Epithelial cell of prostate (primary cell): ENCODE measurements at regions not wholly inside any gene's neighbourhood (a gene's known extent, or its start where the extent isn't known, plus 50 kb on each side); places are given as distances from the start of the nearest gene placed in this dataset.
"Not testable (repeated sequence)": the region's sequence is repeated elsewhere in the genome, so short reads cannot be mapped to it uniquely, and the experiment has no call there.

Source experiments
- DNase-seq: peaks from one replicate; pipeline ENCODE4 v3.0.0-alpha.2; 2011; ENCODE audit warnings: low read depth, low spot score
- H3K27ac ChIP-seq: fragments of 450-650 bp; 2 replicates; pipeline ENCODE4 v1.5.1; 2017; ENCODE audit warnings: mild to moderate bottlenecking

GRCh38 chr4:160362478-160362877, 1259.6 kb downstream of the RAPGEF2 start:
- no peak overlapping the region for H3K27ac ChIP-seq
- DNase-seq = no peak

GRCh38 chr4:160364217-160364616, 1261.3 kb downstream of the RAPGEF2 start:
- no peak for DNase-seq
- H3K27ac ChIP-seq = no peak overlapping the region

- DNase-seq = not testable (repeated sequence)
- H3K27ac ChIP-seq = peak overlapping the region; percentile 25
These were observed 1261.8 kb downstream of the RAPGEF2 start for GRCh38 chr4:160364665-160365064.

GRCh38 chr4:160365383-160365782, 1262.5 kb downstream of the RAPGEF2 start:
- H3K27ac ChIP-seq = peak overlapping the region; percentile 25
- DNase-seq = not testable (repeated sequence)

GRCh38 chr4:160370046-160370445, 1267.2 kb downstream of the RAPGEF2 start:
- H3K27ac ChIP-seq = no peak overlapping the region
- DNase-seq = peak; percentile 16

- DNase-seq = no peak
These were observed 1268.6 kb downstream of the RAPGEF2 start for GRCh38 chr4:160371446-160371845.

GRCh38 chr4:160372390-160372789, 1269.5 kb downstream of the RAPGEF2 start:
- no peak overlapping the region for H3K27ac ChIP-seq

More at GRCh38 chr4:160371446-160371845, 1268.6 kb downstream of the RAPGEF2 start:
- H3K27ac ChIP-seq = no peak overlapping the region

GRCh38 chr4:160373911-160374310, 1271.0 kb downstream of the RAPGEF2 start:
- H3K27ac ChIP-seq = no peak overlapping the region
- no peak for DNase-seq

More at GRCh38 chr4:160372390-160372789, 1269.5 kb downstream of the RAPGEF2 start:
- no peak for DNase-seq

- no peak overlapping the region for H3K27ac ChIP-seq
- peak; percentile 45 for DNase-seq
These were observed 1273.0 kb downstream of the RAPGEF2 start for GRCh38 chr4:160375772-160376452.

- no peak overlapping the region for H3K27ac ChIP-seq
- DNase-seq = no peak
These were observed 1284.0 kb downstream of the RAPGEF2 start for GRCh38 chr4:160386846-160387245.

- DNase-seq = no peak
- H3K27ac ChIP-seq = no peak overlapping the region
These were observed 1296.9 kb downstream of the RAPGEF2 start for GRCh38 chr4:160399826-160400225.

- no peak for DNase-seq
- H3K27ac ChIP-seq = no peak overlapping the region
These were observed 1300.2 kb downstream of the RAPGEF2 start for GRCh38 chr4:160403081-160403480.

- no peak for DNase-seq
- H3K27ac ChIP-seq = no peak overlapping the region
These were observed 1303.5 kb downstream of the RAPGEF2 start for GRCh38 chr4:160406263-160406825.

- DNase-seq = no peak
These were observed 1311.6 kb downstream of the RAPGEF2 start for GRCh38 chr4:160414496-160414895.

GRCh38 chr4:160423879-160424451, 1321.1 kb downstream of the RAPGEF2 start:
- H3K27ac ChIP-seq = peak overlapping the region; percentile 73
- peak; percentile 24 for DNase-seq

More at GRCh38 chr4:160414496-160414895, 1311.6 kb downstream of the RAPGEF2 start:
- no peak overlapping the region for H3K27ac ChIP-seq

GRCh38 chr4:160426233-160426632, 1323.4 kb downstream of the RAPGEF2 start:
- no peak for DNase-seq
- no peak overlapping the region for H3K27ac ChIP-seq

GRCh38 chr4:160450876-160451275, 1348.0 kb downstream of the RAPGEF2 start:
- H3K27ac ChIP-seq = no peak overlapping the region
- DNase-seq = no peak

GRCh38 chr4:160481696-160482690, 1379.1 kb downstream of the RAPGEF2 start:
- H3K27ac ChIP-seq, DNase-seq: not testable (repeated sequence)

GRCh38 chr4:160485071-160485687, 1382.3 kb downstream of the RAPGEF2 start:
- no peak overlapping the region for H3K27ac ChIP-seq
- DNase-seq = no peak

- no peak overlapping the region for H3K27ac ChIP-seq
- no peak for DNase-seq
These were observed 1389.3 kb downstream of the RAPGEF2 start for GRCh38 chr4:160492181-160492580.
